22Rv1 (cell line): ENCODE measurements at regions not wholly inside any gene's neighbourhood (a gene's known extent, or its start where the extent isn't known, plus 50 kb on each side); places are given as distances from the start of the nearest gene placed in this dataset.
"Not testable (repeated sequence)": the region's sequence is repeated elsewhere in the genome, so short reads cannot be mapped to it uniquely, and the experiment has no call there.

Experiments used
- H3K27ac ChIP-seq: fragments of 450-650 bp; 2 replicates; pipeline ENCODE4 v1.5.1; 2017
- CTCF ChIP-seq: fragments of 450-650 bp; IDR thresholded peaks from 2 replicates; pipeline ENCODE4 v1.5.1; 2017; ENCODE audit warnings: mild to moderate bottlenecking
- ZFX ChIP-seq: fragments of 450-650 bp; IDR thresholded peaks from 2 replicates; pipeline ENCODE4 v1.6.1; 2017; ENCODE audit warnings: antibody characterized with exemption, borderline replicate concordance

- H3K27ac ChIP-seq: no peak overlapping the region
- TF ChIP-seq ZFX (no peak), CTCF (no peak)
These were observed 1204.6 kb downstream of the OTOL1 start for GRCh38 chr3:162701211-162701610.

- H3K27ac ChIP-seq: no peak overlapping the region
- TF ChIP-seq ZFX (no peak), CTCF (no peak)
These were observed 1206.3 kb downstream of the OTOL1 start for GRCh38 chr3:162702768-162703385.

- no peak overlapping the region for H3K27ac ChIP-seq
- TF ChIP-seq ZFX (no peak), CTCF (no peak)
These were observed 1207.6 kb downstream of the OTOL1 start for GRCh38 chr3:162704238-162704637.

GRCh38 chr3:162704799-162705385, 1208.3 kb downstream of the OTOL1 start:
- TF ChIP-seq CTCF (no peak), ZFX (no peak)
- no peak overlapping the region for H3K27ac ChIP-seq

GRCh38 chr3:162708394-162708793, 1211.8 kb downstream of the OTOL1 start:
- H3K27ac ChIP-seq: peak overlapping the region; percentile 68

- peak overlapping the region; percentile 68 for H3K27ac ChIP-seq
These were observed 1212.5 kb downstream of the OTOL1 start for GRCh38 chr3:162708942-162709706.

- TF ChIP-seq ZFX (no peak), CTCF (no peak)
- H3K27ac ChIP-seq: no peak overlapping the region
These were observed 1213.9 kb downstream of the OTOL1 start for GRCh38 chr3:162710332-162711112.

- not testable (repeated sequence) for H3K27ac ChIP-seq
These were observed 1220.5 kb downstream of the OTOL1 start for GRCh38 chr3:162717074-162717473.
